Mesothelial cell of epicardium (in vitro differentiated cells): ENCODE measurements at regions not wholly inside any gene's neighbourhood (a gene's known extent, or its start where the extent isn't known, plus 50 kb on each side); places are given as distances from the start of the nearest gene placed in this dataset.
"Not testable (repeated sequence)": the region's sequence is repeated elsewhere in the genome, so short reads cannot be mapped to it uniquely, and the experiment has no call there.

Source experiments
- DNase-seq, 2 experiments: peaks; one replicate each; pipeline ENCODE4 v3.0.0; 2021; ENCODE audit warnings: low spot score in 2 of 2; ENCODE audit not compliant: unreplicated experiment in 2 of 2
- H3K27ac Mint-ChIP-seq: 2 replicates; pipeline ENCODE4 v1.8.0; 2021; ENCODE audit warnings: mixed read lengths
- H3K27me3 Mint-ChIP-seq: 2 replicates; pipeline ENCODE4 v1.8.0; 2021; ENCODE audit warnings: low read depth, mixed read lengths
- H3K36me3 Mint-ChIP-seq: 2 replicates; pipeline ENCODE4 v1.8.0; 2021; ENCODE audit warnings: mixed read lengths
- H3K4me1 Mint-ChIP-seq: 2 replicates; pipeline ENCODE4 v1.8.0; 2021; ENCODE audit warnings: mixed read lengths
- H3K4me3 Mint-ChIP-seq: 2 replicates; pipeline ENCODE4 v1.8.0; 2021; ENCODE audit warnings: mild to moderate bottlenecking, moderate library complexity, mixed read lengths
- H3K9me3 Mint-ChIP-seq: 2 replicates; pipeline ENCODE4 v1.8.0; 2021; ENCODE audit warnings: mixed read lengths
- TF ChIP-seq, protein P1 (sequence below): fragments of 200-600 bp; sonication (generic); IDR thresholded peaks from one replicate; pipeline ENCODE4 v1.5.0; 2021; ENCODE audit warnings: antibody characterized with exemption; ENCODE audit not compliant: unreplicated experiment

DNA sequence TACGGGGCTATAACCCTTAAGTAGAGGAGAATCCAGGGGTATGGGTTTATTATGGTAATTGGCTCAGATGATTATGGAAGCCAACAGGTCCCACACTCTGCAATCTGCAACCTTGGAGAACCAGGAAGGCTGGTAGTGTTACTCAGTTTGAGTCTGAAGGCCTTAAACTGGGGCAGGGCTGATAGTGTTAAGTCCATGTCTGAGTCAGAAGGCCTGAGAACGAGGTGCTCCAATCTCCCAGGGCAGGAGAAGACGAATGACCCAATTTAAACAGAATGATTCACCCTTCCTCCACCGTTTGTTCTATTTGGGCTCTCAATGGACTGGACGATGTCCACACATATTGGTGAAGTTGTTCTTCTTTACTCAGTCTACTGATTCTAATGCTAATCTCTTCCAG is 244.5 kb upstream of the PTER start:
- TF ChIP-seq, protein P1, sequence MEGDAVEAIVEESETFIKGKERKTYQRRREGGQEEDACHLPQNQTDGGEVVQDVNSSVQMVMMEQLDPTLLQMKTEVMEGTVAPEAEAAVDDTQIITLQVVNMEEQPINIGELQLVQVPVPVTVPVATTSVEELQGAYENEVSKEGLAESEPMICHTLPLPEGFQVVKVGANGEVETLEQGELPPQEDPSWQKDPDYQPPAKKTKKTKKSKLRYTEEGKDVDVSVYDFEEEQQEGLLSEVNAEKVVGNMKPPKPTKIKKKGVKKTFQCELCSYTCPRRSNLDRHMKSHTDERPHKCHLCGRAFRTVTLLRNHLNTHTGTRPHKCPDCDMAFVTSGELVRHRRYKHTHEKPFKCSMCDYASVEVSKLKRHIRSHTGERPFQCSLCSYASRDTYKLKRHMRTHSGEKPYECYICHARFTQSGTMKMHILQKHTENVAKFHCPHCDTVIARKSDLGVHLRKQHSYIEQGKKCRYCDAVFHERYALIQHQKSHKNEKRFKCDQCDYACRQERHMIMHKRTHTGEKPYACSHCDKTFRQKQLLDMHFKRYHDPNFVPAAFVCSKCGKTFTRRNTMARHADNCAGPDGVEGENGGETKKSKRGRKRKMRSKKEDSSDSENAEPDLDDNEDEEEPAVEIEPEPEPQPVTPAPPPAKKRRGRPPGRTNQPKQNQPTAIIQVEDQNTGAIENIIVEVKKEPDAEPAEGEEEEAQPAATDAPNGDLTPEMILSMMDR = no peak
- Mint-ChIP-seq H3K4me1 (peaks cover 4% of the 10 kb centered on the region), H3K36me3 (no peaks in the 10 kb centered on the region), H3K27ac (no peak overlapping the region), H3K4me3 (no peak overlapping the region), H3K27me3 (no peaks in the 10 kb centered on the region), H3K9me3 (peaks cover 22% of the 10 kb centered on the region)
- no peak for DNase-seq

DNA sequence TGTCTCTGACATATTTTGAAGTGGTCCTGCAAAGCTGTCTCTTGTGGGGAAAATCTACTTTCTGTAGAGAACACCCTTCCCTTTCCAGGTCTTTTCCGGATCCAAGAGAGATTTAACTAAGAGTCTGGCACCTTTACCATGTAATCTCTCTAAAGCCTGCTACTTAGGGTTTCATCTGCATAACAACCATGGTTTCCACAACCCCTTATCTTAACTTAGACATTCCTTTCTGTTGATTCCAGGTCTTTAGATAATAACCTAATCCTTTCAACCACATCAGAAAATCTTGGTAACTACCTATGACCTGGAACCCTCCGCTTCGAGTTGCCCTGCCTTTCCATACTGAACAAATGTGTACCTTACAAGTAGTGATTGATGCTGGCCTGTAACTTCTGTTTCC is 243.6 kb upstream of the PTER start:
- no peak for DNase-seq
- H3K4me1 Mint-ChIP-seq = peaks cover 4% of the 10 kb centered on the region
- no peaks in the 10 kb centered on the region for H3K27me3 Mint-ChIP-seq
- TF ChIP-seq, protein P1 = no peak
- H3K36me3 Mint-ChIP-seq = no peaks in the 10 kb centered on the region
- H3K27ac Mint-ChIP-seq = no peak overlapping the region
- H3K4me3 Mint-ChIP-seq = no peak overlapping the region
- H3K9me3 Mint-ChIP-seq = peaks cover 22% of the 10 kb centered on the region

GRCh38 chr10:16195178-16195769 is 241.5 kb upstream of the PTER start:
- Mint-ChIP-seq H3K36me3 (no peaks in the 10 kb centered on the region), H3K27ac (no peak overlapping the region)

GRCh38 chr10:16195894-16196293 is 240.9 kb upstream of the PTER start:
- DNase-seq = no peak
- Mint-ChIP-seq H3K27ac (no peak overlapping the region), H3K9me3 (peaks cover 22% of the 10 kb centered on the region), H3K4me1 (peaks cover 4% of the 10 kb centered on the region), H3K36me3 (no peaks in the 10 kb centered on the region), H3K4me3 (no peak overlapping the region), H3K27me3 (no peaks in the 10 kb centered on the region)
- TF ChIP-seq, protein P1 = no peak

More at GRCh38 chr10:16195178-16195769, 241.5 kb upstream of the PTER start:
- peaks cover 4% of the 10 kb centered on the region for H3K4me1 Mint-ChIP-seq
- H3K27me3 Mint-ChIP-seq = no peaks in the 10 kb centered on the region
- TF ChIP-seq, protein P1 = no peak
- H3K9me3 Mint-ChIP-seq = peaks cover 22% of the 10 kb centered on the region
- no peak for DNase-seq
- H3K4me3 Mint-ChIP-seq = no peak overlapping the region

- Mint-ChIP-seq H3K4me3 (no peak overlapping the region), H3K27ac (no peak overlapping the region)
- DNase-seq = no peak
Observed at GRCh38 chr10:16199216-16199615, 237.6 kb upstream of the PTER start.

DNA sequence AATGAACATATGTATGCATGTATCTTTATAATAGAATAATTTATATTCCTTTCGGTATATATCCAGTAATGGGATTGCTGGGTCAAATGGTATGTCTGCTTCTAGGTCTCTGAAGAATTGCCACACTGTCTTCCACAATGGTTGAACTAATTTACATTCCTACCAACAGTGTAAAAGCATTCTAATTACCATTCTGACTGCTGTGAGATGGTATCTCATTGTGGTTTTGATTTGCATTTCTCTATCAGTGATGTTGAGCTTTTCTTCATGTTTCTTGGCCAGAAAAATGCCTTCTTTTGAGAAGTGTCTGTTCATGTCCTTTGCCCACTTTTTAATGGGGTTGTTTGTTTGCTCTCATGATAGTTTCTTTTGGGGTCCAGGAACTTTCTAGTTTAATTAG is 213.2 kb upstream of the PTER start:
- not testable (repeated sequence) for H3K27ac Mint-ChIP-seq, H3K4me3 Mint-ChIP-seq, DNase-seq, H3K27me3 Mint-ChIP-seq, H3K4me1 Mint-ChIP-seq, H3K36me3 Mint-ChIP-seq
- H3K9me3 Mint-ChIP-seq = peaks cover 45% of the 10 kb centered on the region

More at GRCh38 chr10:16199216-16199615, 237.6 kb upstream of the PTER start:
- H3K36me3 Mint-ChIP-seq = no peaks in the 10 kb centered on the region
- TF ChIP-seq, protein P1 = no peak
- no peaks in the 10 kb centered on the region for H3K27me3 Mint-ChIP-seq
- peaks cover 22% of the 10 kb centered on the region for H3K9me3 Mint-ChIP-seq
- H3K4me1 Mint-ChIP-seq = peaks cover 4% of the 10 kb centered on the region
